ENCODE measurements at regions not wholly inside any gene's neighbourhood (a gene's known extent, or its start where the extent isn't known, plus 50 kb on each side); places are given as distances from the start of the nearest gene placed in this dataset.
"Not testable (repeated sequence)": the region's sequence is repeated elsewhere in the genome, so short reads cannot be mapped to it uniquely, and the experiment has no call there.

DNA sequence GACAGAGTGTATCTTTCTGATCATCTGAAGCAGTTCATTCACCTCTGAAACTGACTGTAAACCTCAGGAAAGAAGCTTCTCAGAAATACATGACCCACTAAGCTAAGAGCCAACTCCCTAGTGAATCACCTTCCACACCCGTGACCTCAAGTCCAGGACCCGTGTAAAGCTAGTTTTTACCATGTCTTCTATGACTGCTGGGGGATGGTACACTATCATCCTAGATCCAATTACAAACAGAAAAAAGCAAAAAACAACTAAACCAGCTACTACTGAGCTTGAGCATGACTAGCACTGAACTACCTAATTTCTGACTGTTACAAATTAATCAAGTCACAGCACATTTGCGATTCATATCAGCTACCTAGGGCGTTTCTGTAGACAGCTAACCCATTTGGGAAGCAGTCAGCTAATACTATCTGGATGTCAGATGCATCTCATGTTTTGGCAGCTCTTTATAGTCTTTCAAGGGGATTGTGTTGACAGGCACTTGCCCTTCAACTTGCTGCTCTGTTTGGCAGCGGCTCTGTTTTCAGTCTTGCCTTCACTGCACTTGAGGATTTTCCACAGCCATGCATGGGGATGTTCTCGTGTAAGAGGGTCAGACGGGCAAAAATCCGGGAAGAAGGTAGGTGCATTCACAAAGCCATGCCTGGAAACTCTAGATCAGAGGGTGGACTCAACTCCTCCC, 350.3 kb downstream of the ANAPC1 start:
- H2BK120ac ChIP-seq (replicated peaks; ENCODE audit: low read depth, low read length); H2AFZ ChIP-seq (ENCODE audit: low read length); H3K36me3 ChIP-seq (ENCODE audit: control insufficient read depth in 2 of 4, insufficient read depth in 4 of 4, low read length in 3 of 4); H4K5ac ChIP-seq (ENCODE audit: insufficient read length, low read depth, low read length); H4K8ac ChIP-seq (ENCODE audit: extremely low read depth, insufficient read depth, low read length); H2BK20ac ChIP-seq (ENCODE audit: low read length); DNase-seq (ENCODE audit: low read depth in 1 of 2, low spot score in 2 of 2); H3K27me3 ChIP-seq (replicated peaks in 1 of 4; ENCODE audit: control insufficient read depth in 3 of 4, extremely low read depth in 1 of 4, insufficient read depth in 3 of 4, low read length in 3 of 4); H3K23ac ChIP-seq (ENCODE audit: insufficient read length); H3K27ac ChIP-seq (ENCODE audit: low read depth, low read length); H3K14ac ChIP-seq (ENCODE audit: insufficient read length); H3K4me3 ChIP-seq (ENCODE audit: extremely low read depth in 1 of 4, insufficient read depth in 2 of 4, low read depth in 3 of 4, low read length in 4 of 4); H3K4me2 ChIP-seq (ENCODE audit: insufficient read depth in 1 of 2, low read depth in 2 of 2, low read length in 2 of 2); FAIRE-seq; H2BK5ac ChIP-seq (ENCODE audit: low read depth, low read length); H2AK5ac ChIP-seq (ENCODE audit: low read depth, low read length); H3K79me2 ChIP-seq (ENCODE audit: control insufficient read depth in 1 of 2, insufficient read depth in 2 of 2, low read length in 2 of 2); H3K23me2 ChIP-seq (ENCODE audit: low read depth, low read length); H3K4ac ChIP-seq (replicated peaks; ENCODE audit: insufficient read length, low read depth, low read length); H3K9me3 ChIP-seq (ENCODE audit: insufficient read depth in 2 of 2, low read depth in 1 of 2, low read length in 1 of 2); H2BK15ac ChIP-seq (ENCODE audit: low read length); H4K91ac ChIP-seq (replicated peaks; ENCODE audit: insufficient read length, low read length); POLR2A ChIA-PET (ENCODE audit: partially characterized antibody); H3K56ac ChIP-seq (replicated peaks; ENCODE audit: insufficient read length, low read depth, low read length); H3K79me1 ChIP-seq (ENCODE audit: low read depth, low read length); H4K20me1 ChIP-seq (replicated peaks in 1 of 2; ENCODE audit: control insufficient read depth in 1 of 2, insufficient read depth in 2 of 2, low read length in 2 of 2); H3K18ac ChIP-seq (ENCODE audit: extremely low read depth, low read length); H3K9ac ChIP-seq (replicated peaks in 1 of 4; ENCODE audit: extremely low read depth in 1 of 4, low read depth in 3 of 4, low read length in 3 of 4): not testable (repeated sequence)
- peaks cover 0 to 13% (median 7%) of the 10 kb centered on the region in 4 experiments; a peak in 5 of 7 replicates for H3K4me1 ChIP-seq (replicated peaks in 1 of 4; ENCODE audit: control insufficient read depth in 3 of 4, insufficient read depth in 4 of 4, low read length in 3 of 4)
- 76% methylated on average over 4 of the region's 8 CpGs; no CpG with 5 or more reads in 1 of the 2 experiments for WGBS, 2 experiments (ENCODE audit: extremely low coverage in 1 of 2, insufficient coverage in 1 of 2, insufficient read length in 1 of 2, insufficient replicate concordance in 2 of 2, low coverage in 1 of 2, low lambda C conversion rate in 2 of 2, missing lambda C conversion rate in 1 of 2)
- CTCF ChIA-PET (ENCODE audit: partially characterized antibody), result interaction anchor here (0.9 kb wide), 2 partner anchors 86 to 397 kb away, joined by 3 to 4 read pairs; no protein-coding TSS in a partner anchor
- 0 out of 2 replicates have a peak overlapping the region, but pooled peaks have one; percentile 60 for H2BK12ac ChIP-seq (ENCODE audit: low read depth, low read length)

Data from H1 (cell line).